HG02885 (cell line): ENCODE measurements at regions not wholly inside any gene's neighbourhood (a gene's known extent, or its start where the extent isn't known, plus 50 kb on each side); places are given as distances from the start of the nearest gene placed in this dataset.

Experiments used
- ATAC-seq: cut with Tn5 transposase; IDR thresholded peaks from one replicate; pipeline ENCODE4 v1.9.1; 2021; ENCODE audit warnings: mild to moderate bottlenecking; ENCODE audit not compliant: unreplicated experiment, poor library complexity

DNA sequence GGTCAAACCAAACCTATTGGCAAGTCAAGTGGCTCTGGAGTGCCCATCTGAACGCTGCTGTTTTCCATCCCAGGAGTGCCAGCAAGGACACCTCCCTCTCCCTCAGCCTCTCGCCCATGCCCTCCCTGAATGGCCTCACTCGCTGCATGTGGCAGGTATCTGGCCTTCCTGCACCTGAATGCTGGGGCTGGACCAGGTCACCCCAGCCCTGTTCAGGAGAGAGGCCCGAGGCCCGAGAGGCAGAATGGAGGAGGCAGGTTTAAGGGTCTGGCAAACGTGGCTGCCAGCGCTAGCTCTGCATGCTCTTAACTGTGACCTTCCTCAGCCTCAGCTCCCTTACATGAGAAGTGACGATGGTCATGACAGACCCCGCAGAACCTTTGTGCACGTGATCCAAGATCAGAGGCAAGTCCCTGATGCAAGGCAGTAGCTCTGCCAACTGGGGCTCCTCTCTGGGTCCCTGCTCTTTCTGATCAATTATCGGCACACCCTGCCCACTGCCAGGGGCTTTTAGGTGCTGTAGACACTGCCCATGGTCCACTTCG lies 295.7 kb upstream of the ZMIZ1 start:
- no peak for ATAC-seq

DNA sequence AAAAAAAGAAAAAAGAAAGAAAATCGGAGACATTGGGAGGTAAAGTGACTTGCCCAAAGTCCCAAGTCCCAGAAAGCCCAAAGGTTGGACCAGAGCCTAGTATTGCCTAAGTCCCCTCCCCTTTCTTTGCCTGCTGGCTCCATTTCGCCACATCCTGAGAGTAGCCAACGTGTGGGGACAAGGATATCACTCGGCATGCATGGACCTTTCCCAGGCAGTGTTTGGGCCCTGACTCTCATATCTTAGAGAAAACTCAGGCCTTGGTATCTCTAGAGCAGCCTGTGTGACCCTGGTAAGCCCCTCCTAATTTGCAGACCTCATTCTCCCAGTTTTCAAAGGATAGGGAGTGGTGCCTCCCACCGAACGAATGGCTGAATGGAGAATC lies 294.2 kb upstream of the ZMIZ1 start:
- ATAC-seq = no peak

GRCh38 chr10:78774999-78775711 lies 293.6 kb upstream of the ZMIZ1 start:
- no peak for ATAC-seq

- no peak for ATAC-seq
Measured at GRCh38 chr10:78775891-78776290, 292.9 kb upstream of the ZMIZ1 start.

- no peak for ATAC-seq
Measured at GRCh38 chr10:78776756-78777155, 292.0 kb upstream of the ZMIZ1 start.

GRCh38 chr10:78777466-78777865 lies 291.3 kb upstream of the ZMIZ1 start:
- no peak for ATAC-seq

- ATAC-seq = no peak
Measured at GRCh38 chr10:78777867-78778266, 290.9 kb upstream of the ZMIZ1 start.

- no peak for ATAC-seq
Measured at GRCh38 chr10:78778444-78779338, 290.1 kb upstream of the ZMIZ1 start.

DNA sequence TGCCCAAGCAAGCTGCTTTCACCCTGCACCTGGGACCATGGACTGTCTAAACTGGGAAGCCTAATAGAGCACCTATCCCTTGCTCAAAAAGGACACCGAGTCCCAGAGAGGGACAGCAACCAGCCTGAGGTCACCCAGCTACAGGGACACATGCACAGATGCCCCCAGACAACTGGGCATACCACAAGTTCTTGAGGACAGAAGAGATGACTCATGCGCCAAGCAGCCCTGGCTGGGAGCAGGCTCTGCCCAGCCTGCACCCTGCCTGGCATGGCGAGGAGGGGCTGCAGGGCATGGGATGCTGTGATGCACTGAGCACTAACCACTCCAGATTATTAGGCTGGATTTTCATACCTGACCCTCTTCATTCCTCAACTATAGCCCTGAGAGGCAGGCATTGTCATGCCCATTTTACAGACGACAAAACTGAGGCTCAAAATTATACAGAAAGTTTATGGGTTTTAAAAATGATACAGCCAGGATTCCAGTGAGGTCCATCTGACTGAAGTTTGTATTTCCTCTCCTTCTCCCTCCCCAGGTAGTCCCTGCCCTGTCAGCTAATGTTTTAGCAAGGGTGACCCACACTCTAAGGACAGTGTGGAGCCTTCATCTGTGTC lies 289.3 kb upstream of the ZMIZ1 start:
- no peak for ATAC-seq

- no peak for ATAC-seq
Measured at GRCh38 chr10:78780551-78780961, 288.2 kb upstream of the ZMIZ1 start.

DNA sequence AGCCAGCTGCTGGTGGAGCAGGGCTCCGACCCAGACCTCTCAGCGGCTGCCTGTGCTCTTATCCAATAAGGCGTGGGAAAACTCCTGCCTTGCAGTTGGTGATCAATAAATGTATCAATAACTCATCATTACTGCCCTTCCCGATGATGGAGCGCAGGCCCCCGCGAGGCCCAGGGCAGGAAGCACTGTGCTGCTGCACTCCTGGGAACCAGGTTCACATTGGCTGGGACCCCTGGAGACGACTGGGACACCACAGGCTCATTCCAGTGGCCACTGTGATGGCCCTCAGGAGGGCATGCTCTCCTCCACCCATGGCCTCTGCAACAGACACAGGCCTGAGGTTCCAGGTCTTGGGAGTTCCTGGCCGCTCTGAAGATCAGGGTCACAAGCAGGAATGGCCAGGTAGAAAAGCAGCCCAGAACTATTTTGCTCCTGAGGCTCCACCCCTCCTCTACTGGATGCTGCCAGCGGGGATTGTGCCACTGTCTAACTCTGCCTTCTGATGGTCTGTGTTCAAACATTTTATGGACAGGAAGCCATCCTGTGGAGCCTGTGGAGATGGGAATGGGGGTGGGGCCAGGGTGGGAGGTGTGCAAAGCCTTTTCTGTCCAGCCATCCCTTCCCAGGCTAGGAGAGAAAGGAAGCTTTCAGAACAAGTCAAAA lies 287.4 kb upstream of the ZMIZ1 start:
- no peak for ATAC-seq

DNA sequence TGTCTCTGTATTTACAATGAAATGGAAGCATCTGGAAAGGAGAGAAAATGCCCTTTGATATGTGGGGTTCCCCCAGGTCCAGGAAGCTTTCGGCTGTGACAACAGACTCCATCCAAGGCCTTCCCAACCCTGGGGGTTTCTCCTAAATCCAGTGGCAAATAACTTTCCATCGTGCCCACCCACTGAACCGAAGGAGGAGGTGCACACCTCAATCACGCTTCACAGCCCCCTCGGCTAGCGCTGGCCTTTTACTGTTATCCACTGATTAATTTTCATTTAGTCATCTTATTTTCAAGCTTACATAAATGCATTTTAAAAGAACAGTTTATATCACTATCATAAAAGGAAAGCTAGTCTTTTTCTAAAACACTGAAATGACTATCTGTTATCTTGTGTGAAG lies 286.8 kb upstream of the ZMIZ1 start:
- ATAC-seq = no peak

DNA sequence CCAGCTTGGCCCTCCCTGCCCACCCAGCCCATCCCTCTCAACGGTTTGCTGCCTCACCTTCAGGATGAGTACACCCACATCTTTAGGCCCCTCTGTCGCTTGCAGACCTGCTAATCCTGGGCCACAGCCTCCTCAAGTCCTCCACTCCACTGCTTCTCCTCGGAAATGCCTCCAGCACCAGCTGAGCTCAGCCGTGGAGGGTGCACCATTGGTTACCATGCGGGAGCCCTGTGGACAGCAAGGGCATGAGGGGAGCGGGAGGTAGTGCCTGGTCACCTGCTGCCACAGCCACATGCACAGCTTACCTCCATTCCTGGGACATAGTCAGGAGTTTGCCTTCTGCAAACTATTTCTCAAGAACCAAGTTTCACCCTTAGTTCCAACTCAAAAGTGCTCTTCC lies 286.3 kb upstream of the ZMIZ1 start:
- ATAC-seq = no peak

DNA sequence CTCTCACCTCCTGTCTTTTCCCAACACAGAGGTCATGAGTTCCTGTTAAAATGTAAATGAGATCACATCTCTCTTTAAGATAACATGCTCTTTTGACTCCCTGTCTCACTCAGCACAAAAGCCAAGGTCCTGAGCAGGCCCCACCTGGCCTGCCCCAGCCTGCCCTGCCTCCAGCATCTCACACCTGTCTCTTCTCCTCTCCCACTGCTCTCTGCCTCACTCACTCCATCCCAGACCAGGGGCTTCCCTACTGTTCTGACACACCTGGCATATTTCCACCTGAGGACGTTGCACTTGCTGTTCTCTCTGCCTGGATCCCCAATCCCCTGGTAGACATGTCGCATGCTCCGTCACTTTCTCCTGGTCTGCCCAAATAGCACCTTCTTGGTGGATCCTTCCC lies 285.0 kb upstream of the ZMIZ1 start:
- ATAC-seq = no peak

DNA sequence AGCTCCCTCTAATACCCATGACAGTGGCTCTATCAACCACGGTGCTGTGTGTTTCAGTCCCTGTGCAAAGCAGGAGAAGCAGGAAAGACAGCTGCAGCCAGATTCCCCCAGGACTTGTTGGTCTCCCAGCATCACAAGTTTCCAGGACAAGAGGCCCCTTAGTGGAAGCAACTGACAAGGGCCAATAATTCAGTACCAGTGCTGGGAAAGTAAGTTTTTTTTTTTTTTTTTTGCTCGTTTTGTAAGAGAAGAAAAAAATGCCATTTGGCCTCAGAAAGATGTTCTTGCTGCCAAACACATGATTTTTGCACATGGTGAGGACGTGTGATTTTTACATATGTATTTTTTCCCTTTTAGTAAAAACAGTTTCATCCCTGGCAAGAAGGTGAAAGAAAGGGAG lies 284.2 kb upstream of the ZMIZ1 start:
- ATAC-seq = no peak

DNA sequence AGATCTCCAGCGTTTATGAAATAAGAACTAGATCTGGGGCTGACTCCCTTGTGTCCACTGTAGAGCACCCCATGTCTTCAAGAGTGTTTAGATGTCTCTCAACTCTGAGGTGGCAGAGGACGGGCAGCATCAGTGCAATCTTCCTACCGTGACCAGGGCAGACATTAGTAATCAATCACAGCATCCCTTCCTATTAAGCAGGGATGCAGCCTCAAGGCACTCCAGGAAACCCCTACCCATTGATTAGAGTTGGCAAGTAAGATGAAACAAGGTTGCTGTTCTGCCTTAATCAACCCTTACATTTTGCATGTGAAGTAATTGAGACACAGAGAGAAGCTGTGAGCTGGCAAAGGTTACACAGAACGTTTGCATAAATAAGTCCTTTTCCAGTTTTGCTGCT lies 283.7 kb upstream of the ZMIZ1 start:
- no peak for ATAC-seq

GRCh38 chr10:78785991-78786390 lies 282.8 kb upstream of the ZMIZ1 start:
- ATAC-seq = no peak

- ATAC-seq = no peak
Measured at GRCh38 chr10:78787125-78787524, 281.6 kb upstream of the ZMIZ1 start.

GRCh38 chr10:78794736-78795455 lies 273.9 kb upstream of the ZMIZ1 start:
- ATAC-seq = no peak
